ENCODE measurements at regions not wholly inside any gene's neighbourhood (a gene's known extent, or its start where the extent isn't known, plus 50 kb on each side); places are given as distances from the start of the nearest gene placed in this dataset.

DNA sequence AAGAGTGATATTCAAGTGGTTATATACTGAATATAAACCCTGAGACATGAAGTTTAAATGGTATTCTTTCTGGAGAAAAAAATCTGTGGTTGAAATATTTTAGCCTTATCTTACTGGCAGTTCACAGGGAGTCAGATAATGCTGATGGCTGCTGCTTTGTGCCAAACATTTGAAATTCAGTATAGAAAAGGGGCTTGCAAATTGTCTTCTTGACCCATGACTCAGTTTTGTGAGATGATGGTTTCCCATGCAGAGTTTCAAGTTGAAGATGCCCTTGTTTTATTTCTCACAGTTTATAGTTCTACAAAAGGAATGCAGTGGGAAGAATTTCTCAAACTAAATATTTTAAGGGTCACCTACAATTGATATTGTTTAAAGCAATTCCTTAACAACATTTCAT is 251.1 kb upstream of the MEOX2 start:
- no peak overlapping the region for H3K27ac Mint-ChIP-seq
- H3K27me3 ChIP-seq (ENCODE audit: control insufficient read depth, insufficient read depth, low read length): no peaks in the 10 kb centered on the region
- no peak for ATAC-seq (ENCODE audit: low read depth in 2 of 2)
- H3K4me1 ChIP-seq (ENCODE audit: control insufficient read depth, insufficient read depth, low read length, poor library complexity, severe bottlenecking): no peaks in the 10 kb centered on the region
- peaks cover 0 to 3% of the 10 kb centered on the region in 2 experiments for H3K9me3 ChIP-seq (ENCODE audit: control insufficient read depth in 2 of 2, low read length in 2 of 2)
- H3K27ac ChIP-seq (ENCODE audit: insufficient read depth, low read length, poor library complexity, severe bottlenecking): no peak overlapping the region
- H3K36me3 ChIP-seq (ENCODE audit: control insufficient read depth, insufficient read depth, low read length): no peaks in the 10 kb centered on the region
- no peaks in the 10 kb centered on the region for H3K27me3 Mint-ChIP-seq
- no peak overlapping the region for H3K4me3 ChIP-seq (ENCODE audit: low read depth, low read length)
- no peak for DNase-seq
- no peak overlapping the region for H3K4me3 Mint-ChIP-seq
- no peaks in the 10 kb centered on the region for H3K36me3 Mint-ChIP-seq
- H3K9me3 Mint-ChIP-seq: peaks cover 0 to 23% (median 4%) of the 10 kb centered on the region in 7 donors
- no peaks in the 10 kb centered on the region for H3K4me1 Mint-ChIP-seq

GRCh38 chr7:15936991-15937390 is 250.5 kb upstream of the MEOX2 start:
- Histone ChIP-seq H3K4me1 (ENCODE audit: control insufficient read depth, insufficient read depth, low read length, poor library complexity, severe bottlenecking) (no peaks in the 10 kb centered on the region), H3K27ac (ENCODE audit: insufficient read depth, low read length, poor library complexity, severe bottlenecking) (no peak overlapping the region), H3K27me3 (ENCODE audit: control insufficient read depth, insufficient read depth, low read length) (no peaks in the 10 kb centered on the region), H3K9me3 (ENCODE audit: control insufficient read depth in 2 of 2, low read length in 2 of 2) (peaks cover 0 to 3% of the 10 kb centered on the region in 2 experiments), H3K36me3 (ENCODE audit: control insufficient read depth, insufficient read depth, low read length) (no peaks in the 10 kb centered on the region), H3K4me3 (ENCODE audit: low read depth, low read length) (no peak overlapping the region)
- Mint-ChIP-seq H3K27ac (no peak overlapping the region), H3K36me3 (no peaks in the 10 kb centered on the region), H3K4me3 (no peak overlapping the region), H3K27me3 (no peaks in the 10 kb centered on the region), H3K9me3 (peaks cover 0 to 23% (median 5%) of the 10 kb centered on the region in 7 donors), H3K4me1 (no peaks in the 10 kb centered on the region)
- ATAC-seq (ENCODE audit: low read depth in 2 of 2) (no peak), DNase-seq (no peak)

- peaks cover 2 to 23% (median 6%) of the 10 kb centered on the region in 7 donors for H3K9me3 Mint-ChIP-seq
- ATAC-seq (ENCODE audit: low read depth in 2 of 2): no peak
Observed at GRCh38 chr7:15932318-15932717, 245.8 kb upstream of the MEOX2 start.

DNA sequence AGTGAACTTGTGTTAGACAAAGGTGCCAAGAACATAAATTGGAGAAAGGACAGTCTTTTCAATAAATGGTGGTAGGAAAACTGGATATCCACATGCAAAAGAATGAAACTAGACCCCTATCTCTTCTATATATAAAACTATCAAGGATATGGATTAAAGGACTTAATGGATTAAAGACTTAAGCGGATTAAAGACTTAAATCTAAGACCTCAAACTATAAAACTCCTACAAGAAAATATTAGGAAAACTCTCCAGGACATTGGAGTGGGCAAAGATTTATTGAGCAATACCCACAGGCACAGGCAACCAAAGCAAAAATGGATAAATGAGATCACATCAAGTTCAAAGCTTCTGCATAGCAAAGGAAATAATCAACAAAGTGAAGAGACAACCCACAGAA is 242.9 kb upstream of the MEOX2 start:
- Mint-ChIP-seq H3K27me3 (no peaks in the 10 kb centered on the region), H3K36me3 (no peaks in the 10 kb centered on the region)

More at GRCh38 chr7:15932318-15932717, 245.8 kb upstream of the MEOX2 start:
- Mint-ChIP-seq H3K4me1 (no peaks in the 10 kb centered on the region), H3K27ac (no peak overlapping the region), H3K4me3 (no peak overlapping the region), H3K27me3 (no peaks in the 10 kb centered on the region), H3K36me3 (no peaks in the 10 kb centered on the region)
- Histone ChIP-seq H3K9me3 (ENCODE audit: control insufficient read depth in 2 of 2, low read length in 2 of 2) (no peaks in the 10 kb centered on the region), H3K36me3 (ENCODE audit: control insufficient read depth, insufficient read depth, low read length) (no peaks in the 10 kb centered on the region), H3K4me3 (ENCODE audit: low read depth, low read length) (no peak overlapping the region), H3K27ac (ENCODE audit: insufficient read depth, low read length, poor library complexity, severe bottlenecking) (no peak overlapping the region), H3K27me3 (ENCODE audit: control insufficient read depth, insufficient read depth, low read length) (no peaks in the 10 kb centered on the region), H3K4me1 (ENCODE audit: control insufficient read depth, insufficient read depth, low read length, poor library complexity, severe bottlenecking) (no peaks in the 10 kb centered on the region)
- DNase-seq: no peak

DNA sequence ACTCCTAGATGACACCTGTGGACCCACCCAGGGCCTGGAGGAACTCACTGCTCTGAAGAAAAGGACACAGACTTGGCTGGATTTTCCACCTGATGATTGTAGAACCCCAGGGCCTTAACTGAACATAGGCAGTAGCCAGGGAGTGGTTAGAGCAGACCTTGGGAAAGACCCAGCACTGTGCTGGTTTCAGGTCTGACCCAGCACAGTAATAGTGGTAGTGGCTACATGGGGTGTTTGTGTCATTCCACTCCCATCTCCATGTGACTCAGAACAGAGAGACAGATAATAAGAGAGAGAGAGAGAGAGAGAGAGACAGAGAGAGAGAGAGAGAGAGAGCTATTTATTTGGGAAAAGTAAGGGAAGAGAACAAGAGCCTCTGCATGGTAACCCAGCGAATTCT is 239.1 kb upstream of the MEOX2 start:
- Mint-ChIP-seq H3K36me3 (no peaks in the 10 kb centered on the region), H3K27me3 (no peaks in the 10 kb centered on the region), H3K4me3 (no peak overlapping the region), H3K4me1 (no peaks in the 10 kb centered on the region), H3K27ac (no peak overlapping the region), H3K9me3 (peaks cover 2 to 20% (median 7%) of the 10 kb centered on the region in 7 donors)
- ATAC-seq (ENCODE audit: low read depth in 2 of 2) (no peak), DNase-seq (no peak)
- Histone ChIP-seq H3K4me3 (ENCODE audit: low read depth, low read length) (no peak overlapping the region), H3K36me3 (ENCODE audit: control insufficient read depth, insufficient read depth, low read length) (no peaks in the 10 kb centered on the region), H3K27ac (ENCODE audit: insufficient read depth, low read length, poor library complexity, severe bottlenecking) (no peak overlapping the region), H3K27me3 (ENCODE audit: control insufficient read depth, insufficient read depth, low read length) (no peaks in the 10 kb centered on the region), H3K4me1 (ENCODE audit: control insufficient read depth, insufficient read depth, low read length, poor library complexity, severe bottlenecking) (no peaks in the 10 kb centered on the region), H3K9me3 (ENCODE audit: control insufficient read depth in 2 of 2, low read length in 2 of 2) (peaks cover 0 to 13% of the 10 kb centered on the region in 2 experiments)

More for the DNA sequence above, 242.9 kb upstream of the MEOX2 start:
- Histone ChIP-seq H3K4me1 (ENCODE audit: control insufficient read depth, insufficient read depth, low read length, poor library complexity, severe bottlenecking) (no peaks in the 10 kb centered on the region), H3K36me3 (ENCODE audit: control insufficient read depth, insufficient read depth, low read length) (no peaks in the 10 kb centered on the region), H3K9me3 (ENCODE audit: control insufficient read depth in 2 of 2, low read length in 2 of 2) (peaks cover 0 to 10% of the 10 kb centered on the region in 2 experiments), H3K27ac (ENCODE audit: insufficient read depth, low read length, poor library complexity, severe bottlenecking) (no peak overlapping the region), H3K27me3 (ENCODE audit: control insufficient read depth, insufficient read depth, low read length) (no peaks in the 10 kb centered on the region), H3K4me3 (ENCODE audit: low read depth, low read length) (no peak overlapping the region)
- Mint-ChIP-seq H3K9me3 (peaks cover 2 to 15% (median 7%) of the 10 kb centered on the region in 7 donors), H3K27ac (no peak overlapping the region), H3K4me3 (no peak overlapping the region), H3K4me1 (no peaks in the 10 kb centered on the region)
- ATAC-seq (ENCODE audit: low read depth in 2 of 2) (no peak), DNase-seq (no peak)

GRCh38 chr7:15924910-15925309 is 238.4 kb upstream of the MEOX2 start:
- no peaks in the 10 kb centered on the region for H3K36me3 ChIP-seq (ENCODE audit: control insufficient read depth, insufficient read depth, low read length)
- H3K4me1 Mint-ChIP-seq: no peaks in the 10 kb centered on the region
- no peak overlapping the region for H3K4me3 ChIP-seq (ENCODE audit: low read depth, low read length)
- peaks cover 2 to 20% (median 7%) of the 10 kb centered on the region in 7 donors for H3K9me3 Mint-ChIP-seq
- ATAC-seq (ENCODE audit: low read depth in 2 of 2) (no peak), DNase-seq (no peak)
- no peaks in the 10 kb centered on the region for H3K36me3 Mint-ChIP-seq
- no peaks in the 10 kb centered on the region for H3K4me1 ChIP-seq (ENCODE audit: control insufficient read depth, insufficient read depth, low read length, poor library complexity, severe bottlenecking)
- no peak overlapping the region for H3K27ac Mint-ChIP-seq
- H3K27me3 Mint-ChIP-seq: no peaks in the 10 kb centered on the region
- H3K4me3 Mint-ChIP-seq: no peak overlapping the region
- no peak overlapping the region for H3K27ac ChIP-seq (ENCODE audit: insufficient read depth, low read length, poor library complexity, severe bottlenecking)
- no peaks in the 10 kb centered on the region for H3K27me3 ChIP-seq (ENCODE audit: control insufficient read depth, insufficient read depth, low read length)
- peaks cover 0 to 13% of the 10 kb centered on the region in 2 experiments for H3K9me3 ChIP-seq (ENCODE audit: control insufficient read depth in 2 of 2, low read length in 2 of 2)

DNA sequence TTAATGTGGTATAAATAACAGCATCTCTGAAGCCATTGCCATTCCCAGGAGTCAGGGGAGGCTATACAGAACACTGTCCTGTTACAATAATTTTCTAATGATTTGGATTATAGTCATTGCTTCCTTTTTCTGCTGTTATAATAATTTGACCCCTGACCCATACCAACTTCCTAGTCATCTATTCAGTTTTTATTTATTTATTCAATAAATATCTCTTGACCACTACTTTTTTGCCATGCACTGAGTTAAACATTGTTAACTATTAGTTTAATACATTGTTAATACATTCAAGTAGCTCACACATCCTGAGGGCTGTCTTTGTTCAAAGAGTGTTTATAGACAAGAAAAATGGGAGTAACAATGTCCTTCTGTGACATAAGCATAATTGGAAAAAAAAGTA is 235.5 kb upstream of the MEOX2 start:
- H3K27me3 ChIP-seq (ENCODE audit: control insufficient read depth, insufficient read depth, low read length): no peaks in the 10 kb centered on the region
- no peaks in the 10 kb centered on the region for H3K4me1 ChIP-seq (ENCODE audit: control insufficient read depth, insufficient read depth, low read length, poor library complexity, severe bottlenecking)
- Mint-ChIP-seq H3K9me3 (peaks cover 2 to 16% (median 7%) of the 10 kb centered on the region in 7 donors), H3K27ac (no peak overlapping the region), H3K27me3 (no peaks in the 10 kb centered on the region), H3K4me3 (no peak overlapping the region), H3K36me3 (no peaks in the 10 kb centered on the region), H3K4me1 (no peaks in the 10 kb centered on the region)
- ATAC-seq (ENCODE audit: low read depth in 2 of 2) (no peak), DNase-seq (no peak)
- H3K36me3 ChIP-seq (ENCODE audit: control insufficient read depth, insufficient read depth, low read length): no peaks in the 10 kb centered on the region
- no peak overlapping the region for H3K27ac ChIP-seq (ENCODE audit: insufficient read depth, low read length, poor library complexity, severe bottlenecking)
- peaks cover 0 to 13% of the 10 kb centered on the region in 2 experiments for H3K9me3 ChIP-seq (ENCODE audit: control insufficient read depth in 2 of 2, low read length in 2 of 2)
- no peak overlapping the region for H3K4me3 ChIP-seq (ENCODE audit: low read depth, low read length)

- H3K36me3 ChIP-seq (ENCODE audit: control insufficient read depth, insufficient read depth, low read length): no peaks in the 10 kb centered on the region
- H3K4me1 Mint-ChIP-seq: no peaks in the 10 kb centered on the region
- no peak for DNase-seq
- H3K27me3 Mint-ChIP-seq: no peaks in the 10 kb centered on the region
- H3K4me3 Mint-ChIP-seq: no peak overlapping the region
- H3K9me3 Mint-ChIP-seq: peaks cover 2 to 16% (median 5%) of the 10 kb centered on the region in 7 donors
- no peak for ATAC-seq (ENCODE audit: low read depth in 2 of 2)
- peaks cover 0 to 13% of the 10 kb centered on the region in 2 experiments for H3K9me3 ChIP-seq (ENCODE audit: control insufficient read depth in 2 of 2, low read length in 2 of 2)
- H3K27ac Mint-ChIP-seq: no peak overlapping the region
- H3K36me3 Mint-ChIP-seq: no peaks in the 10 kb centered on the region
- H3K4me1 ChIP-seq (ENCODE audit: control insufficient read depth, insufficient read depth, low read length, poor library complexity, severe bottlenecking): no peaks in the 10 kb centered on the region
- H3K27ac ChIP-seq (ENCODE audit: insufficient read depth, low read length, poor library complexity, severe bottlenecking): no peak overlapping the region
- no peak overlapping the region for H3K4me3 ChIP-seq (ENCODE audit: low read depth, low read length)
- H3K27me3 ChIP-seq (ENCODE audit: control insufficient read depth, insufficient read depth, low read length): no peaks in the 10 kb centered on the region
Observed at GRCh38 chr7:15921576-15921975, 235.1 kb upstream of the MEOX2 start.
